Mucosa of descending colon (tissue), 3 donors: ENCODE measurements at regions not wholly inside any gene's neighbourhood (a gene's known extent, or its start where the extent isn't known, plus 50 kb on each side); places are given as distances from the start of the nearest gene placed in this dataset.

ENCODE experiments used
- ATAC-seq: fragments of 200-7000 bp; cut with Tn5 transposase; one replicate; pipeline ENCODE4 v1.9.1; 2020; ENCODE audit warnings: mild to moderate bottlenecking, moderate library complexity
- DNase-seq, 3 donors: peaks; one replicate each; pipeline ENCODE4 v3.0.0-alpha.2; 2020
- H3K36me3 ChIP-seq: fragments of 200-600 bp; one replicate; pipeline ENCODE4 v1.8.0; 2021; ENCODE audit warnings: low read depth, mild to moderate bottlenecking
- H3K4me1 ChIP-seq: fragments of 200-600 bp; one replicate; pipeline ENCODE4 v1.8.0; 2021; ENCODE audit warnings: low read depth, mild to moderate bottlenecking
- H3K4me3 ChIP-seq: fragments of 200-600 bp; one replicate; pipeline ENCODE4 v1.8.0; 2021; ENCODE audit warnings: mild to moderate bottlenecking
- H3K9me3 ChIP-seq: fragments of 200-600 bp; one replicate; pipeline ENCODE4 v1.8.0; 2021; ENCODE audit warnings: mild to moderate bottlenecking
- CTCF ChIP-seq: fragments of 200-600 bp; IDR thresholded peaks from one replicate; pipeline ENCODE4 v1.8.0; 2022; ENCODE audit warnings: antibody characterized with exemption, mild to moderate bottlenecking
- intact Hi-C, 2 donors: fragments of 100-400 bp; cut with DNase I in 1 of 2; cut with micrococcal nuclease in 1 of 2; formaldehyde crosslinking; loops; one replicate each; pipeline versions ENCODE4 v1.11.0 to v1.11.1; 2022; cut with DNase I, micrococcal nuclease
- donor health status: DM: no; HTN: no; CAD: no; lungs with moderate emphysema.
- donor health status: DM: no; HTN: no; CAD: no.
- donor health status: DM: no; HTN: yes; CAD: no.

GRCh38 chr1:31509124-31510072 lies 66.9 kb upstream of the TINAGL1 start:
- Histone ChIP-seq H3K9me3 (peaks cover 4% of the 10 kb centered on the region), H3K4me1 (peaks cover 3% of the 10 kb centered on the region), H3K4me3 (no peak overlapping the region), H3K36me3 (no peaks in the 10 kb centered on the region)
- ATAC-seq (peak; percentile 76), DNase-seq (peak in 2 of 3 donors; percentile 34 to 45)
- intact Hi-C loops: no loop called here
- TF ChIP-seq CTCF: no peak

GRCh38 chr1:31510304-31510703 lies 66.0 kb upstream of the TINAGL1 start:
- no peak for ATAC-seq
- no peak for DNase-seq
- H3K4me1 ChIP-seq: peaks cover 3% of the 10 kb centered on the region
- H3K36me3 ChIP-seq: no peaks in the 10 kb centered on the region
- peaks cover 4% of the 10 kb centered on the region for H3K9me3 ChIP-seq
- no peak for TF ChIP-seq CTCF
- intact Hi-C loops: no loop called here
- H3K4me3 ChIP-seq: no peak overlapping the region

GRCh38 chr1:31510853-31511789 lies 65.2 kb upstream of the TINAGL1 start:
- no peaks in the 10 kb centered on the region for H3K36me3 ChIP-seq
- intact Hi-C loops: no loop called here
- peak; percentile 87 for ATAC-seq
- peaks cover 4% of the 10 kb centered on the region for H3K9me3 ChIP-seq
- no peak for TF ChIP-seq CTCF
- DNase-seq: peak in 1 of 3 donors; percentile 63
- H3K4me1 ChIP-seq: peaks cover 3% of the 10 kb centered on the region
- H3K4me3 ChIP-seq: no peak overlapping the region

GRCh38 chr1:31511848-31512615 lies 64.3 kb upstream of the TINAGL1 start:
- intact Hi-C loops: no loop called here
- Histone ChIP-seq H3K9me3 (peaks cover 4% of the 10 kb centered on the region), H3K4me3 (no peak overlapping the region), H3K4me1 (peaks cover 3% of the 10 kb centered on the region), H3K36me3 (no peaks in the 10 kb centered on the region)
- DNase-seq: no peak
- no peak for TF ChIP-seq CTCF
- ATAC-seq: peak; percentile 30

- DNase-seq: no peak
Observed at GRCh38 chr1:31514117-31514516, 62.2 kb upstream of the TINAGL1 start.

More at GRCh38 chr1:31514117-31514516, 62.2 kb upstream of the TINAGL1 start:
- Histone ChIP-seq H3K4me3 (no peak overlapping the region), H3K36me3 (no peaks in the 10 kb centered on the region), H3K4me1 (peaks cover 3% of the 10 kb centered on the region), H3K9me3 (peaks cover 4% of the 10 kb centered on the region)
- intact Hi-C loops: no loop called here
- TF ChIP-seq CTCF: no peak
- no peak for ATAC-seq
